SK-N-SH (cell line): ENCODE measurements at regions not wholly inside any gene's neighbourhood (a gene's known extent, or its start where the extent isn't known, plus 50 kb on each side); places are given as distances from the start of the nearest gene placed in this dataset.

Source experiments
- CTCF ChIA-PET: fragments of 300-600, 350-600 bp; formaldehyde crosslinking; extraction: SDS; loops from one replicate; lab custom pipeline; 2021; lab: Yijun Ruan, JAX
- POLR2A ChIA-PET: fragments of 350-600 bp; sonication (Branson Sonifier 250); formaldehyde crosslinking; extraction: SDS; loops from one replicate; lab custom pipeline; 2020; ENCODE audit warnings: antibody characterized with exemption, inconsistent platforms; lab: Yijun Ruan, JAX
- DNase-seq: peaks from one replicate; pipeline ENCODE4 v3.0.0; 2012
- H2AFZ ChIP-seq: fragments of 200-600 bp; sonication (generic); 2 replicates; pipeline ENCODE4 v1.8.1; 2016; ENCODE audit warnings: antibody characterized with exemption, mild to moderate bottlenecking, low read depth
- H3F3A ChIP-seq: fragments of 200-600 bp; sonication (generic); replicated peaks from 2 replicates; pipeline ENCODE3; 2016; ENCODE audit warnings: antibody characterized with exemption, mild to moderate bottlenecking; ENCODE audit not compliant: insufficient read depth
- H3K27ac ChIP-seq, 2 experiments: fragments of 200-500 bp in 1 of 2; fragments of 200-600 bp in 1 of 2; sonication (Bioruptor generic) in 1 of 2; sonication (generic), shearing (Covaris generic) in 1 of 2; 2 replicates each; pipeline versions ENCODE4 v1.5.1 to v1.6.1; 2014 to 2016; ENCODE audit warnings: low read depth in 2 of 2, inconsistent platforms in 1 of 2, low read length in 1 of 2, mild to moderate bottlenecking in 1 of 2, mixed read lengths in 1 of 2
- H3K27me3 ChIP-seq: fragments of 200-600 bp; sonication (generic), shearing (Covaris generic); 2 replicates; pipeline ENCODE4 v1.6.1; 2016; ENCODE audit warnings: mixed run types; ENCODE audit not compliant: insufficient read depth
- H3K36me3 ChIP-seq, 2 experiments: fragments of 200-500 bp in 1 of 2; fragments of 200-600 bp in 1 of 2; sonication (Bioruptor generic) in 1 of 2; sonication (generic) in 1 of 2; replicated peaks in 1 of 2; 2 replicates each; pipeline versions ENCODE3 to v1.5.1; 2014 to 2016; ENCODE audit warnings: low read length in 1 of 2, mild to moderate bottlenecking in 1 of 2; ENCODE audit not compliant: insufficient read depth in 2 of 2, control insufficient read depth in 1 of 2
- H3K4me1 ChIP-seq, 2 experiments: fragments of 200-500 bp in 1 of 2; fragments of 200-600 bp in 1 of 2; sonication (Bioruptor generic) in 1 of 2; sonication (generic), shearing (Covaris generic) in 1 of 2; 2 replicates each; pipeline versions ENCODE4 v1.5.1 to v1.6.1; 2014 to 2016; ENCODE audit warnings: low read depth in 1 of 2, low read length in 1 of 2, mixed run types in 1 of 2; ENCODE audit not compliant: insufficient read depth in 2 of 2, control insufficient read depth in 1 of 2
- H3K4me2 ChIP-seq: fragments of 200-600 bp; sonication (generic), shearing (Covaris generic); 2 replicates; pipeline ENCODE4 v1.6.1; 2017; ENCODE audit warnings: mixed run types
- H3K4me3 ChIP-seq, 2 experiments: fragments of 200-500 bp in 1 of 2; fragments of 200-600 bp in 1 of 2; sonication (Bioruptor generic) in 1 of 2; sonication (generic), shearing (Covaris generic) in 1 of 2; 2 replicates each; pipeline versions ENCODE4 v1.5.1 to v1.8.1; 2014 to 2016; ENCODE audit warnings: low read depth in 2 of 2, inconsistent platforms in 1 of 2, low read length in 1 of 2, mild to moderate bottlenecking in 1 of 2, mixed read lengths in 1 of 2, moderate library complexity in 1 of 2
- H3K79me2 ChIP-seq: fragments of 200-600 bp; sonication (generic); 2 replicates; pipeline ENCODE4 v1.8.1; 2017; ENCODE audit warnings: mild to moderate bottlenecking; ENCODE audit not compliant: insufficient read depth
- H3K9ac ChIP-seq: fragments of 200-600 bp; sonication (generic); 2 replicates; pipeline ENCODE4 v1.6.1; 2017; ENCODE audit warnings: mixed run types
- H3K9me2 ChIP-seq: fragments of 200-600 bp; sonication (generic); 2 replicates; pipeline ENCODE4 v1.6.1; 2017; ENCODE audit warnings: mixed run types
- H3K9me3 ChIP-seq: fragments of 200-600 bp; sonication (generic); 2 replicates; pipeline ENCODE4 v1.6.1; 2017; ENCODE audit warnings: mixed run types, mild to moderate bottlenecking, moderate library complexity
- H4K20me1 ChIP-seq: fragments of 200-600 bp; sonication (generic); 2 replicates; pipeline ENCODE4 v1.6.1; 2017; ENCODE audit warnings: mild to moderate bottlenecking, mixed run types; ENCODE audit not compliant: insufficient read depth
- CHD2 ChIP-seq: fragments of 150-350 bp; IDR thresholded peaks from 2 replicates; pipeline ENCODE4 v1.6.1; 2018; ENCODE audit warnings: low read length; ENCODE audit not compliant: partially characterized antibody
- EP300 ChIP-seq, 2 experiments: IDR thresholded peaks; 2 replicates each; pipeline versions ENCODE4 v1.4.0 to v1.6.1; 2012; ENCODE audit warnings: borderline replicate concordance in 1 of 2, low read depth in 1 of 2, low read length in 1 of 2
- EZH2phosphoT487 ChIP-seq: fragments of 200-600 bp; sonication (generic); IDR thresholded peaks from 2 replicates; pipeline ENCODE4 v1.6.1; 2017; ENCODE audit warnings: low read depth, mixed run types, mild to moderate bottlenecking, antibody characterized with exemption, moderate library complexity, borderline replicate concordance
- FOSL2 ChIP-seq: IDR thresholded peaks from 2 replicates; pipeline ENCODE4 v1.4.0; 2012; ENCODE audit warnings: low read depth, mild to moderate bottlenecking, moderate library complexity, borderline replicate concordance
- FOXJ3 ChIP-seq: sonication (generic); formaldehyde crosslinking; IDR thresholded peaks from 2 replicates; pipeline ENCODE4 v1.5.1; 2020; ENCODE audit warnings: mild to moderate bottlenecking, missing genetic modification reagents
- FOXM1 ChIP-seq: IDR thresholded peaks from 2 replicates; pipeline ENCODE4 v1.4.0; 2012; ENCODE audit warnings: low read depth, mild to moderate bottlenecking
- GABPA ChIP-seq: IDR thresholded peaks from 2 replicates; pipeline ENCODE4 v1.4.0; 2012; ENCODE audit warnings: low read depth, mild to moderate bottlenecking
- GATA2 ChIP-seq: sonication (generic); formaldehyde crosslinking; IDR thresholded peaks from 2 replicates; pipeline ENCODE4 v1.5.0; 2020; ENCODE audit warnings: mild to moderate bottlenecking, missing genetic modification reagents
- MEF2A ChIP-seq: IDR thresholded peaks from 2 replicates; pipeline ENCODE4 v1.4.0; 2012; ENCODE audit warnings: low read depth, borderline replicate concordance
- MXI1 ChIP-seq: IDR thresholded peaks from 2 replicates; pipeline ENCODE4 v1.6.1; 2012; ENCODE audit warnings: mild to moderate bottlenecking, low read depth, low read length, improper control_type of control experiment
- NFIC ChIP-seq: IDR thresholded peaks from 2 replicates; pipeline ENCODE4 v1.4.0; 2012; ENCODE audit warnings: borderline replicate concordance
- NRF1 ChIP-seq: IDR thresholded peaks from 2 replicates; pipeline ENCODE4 v1.6.1; 2012; ENCODE audit warnings: low read depth, mild to moderate bottlenecking, low read length
- POLR2AphosphoS5 ChIP-seq: IDR thresholded peaks from 2 replicates; pipeline ENCODE4 v1.6.1; 2012; ENCODE audit warnings: low read depth, low read length
- RFX5 ChIP-seq: IDR thresholded peaks from 2 replicates; pipeline ENCODE4 v1.6.1; 2012; ENCODE audit warnings: mild to moderate bottlenecking, improper control_type of control experiment, low read length
- RXRA ChIP-seq: IDR thresholded peaks from 2 replicates; pipeline ENCODE4 v1.4.0; 2012; ENCODE audit warnings: low read depth, mild to moderate bottlenecking, borderline replicate concordance
- SIN3A ChIP-seq: IDR thresholded peaks from 2 replicates; pipeline ENCODE4 v1.6.1; 2012; ENCODE audit warnings: low read depth, mild to moderate bottlenecking, low read length, moderate library complexity, borderline replicate concordance
- TCF12 ChIP-seq: IDR thresholded peaks from 2 replicates; pipeline ENCODE4 v1.4.0; 2012
- YY1 ChIP-seq: IDR thresholded peaks from 2 replicates; pipeline ENCODE4 v1.4.0; 2012; ENCODE audit warnings: low read depth, mild to moderate bottlenecking
- WGBS: methylation state at CpG from one replicate; pipeline ENCODE4 v1.1.6; 2017; ENCODE audit warnings: low lambda C conversion rate; 5-methylcytosine and 5-hydroxymethylcytosine counted together
- TF ChIP-seq, protein P1 (sequence below): fragments of 200-600 bp; sonication (generic); IDR thresholded peaks from 2 replicates; pipeline ENCODE4 v1.6.1; 2017; ENCODE audit warnings: antibody characterized with exemption, mild to moderate bottlenecking, moderate library complexity
- TF ChIP-seq, protein P2 (sequence below): fragments of 150-350 bp; IDR thresholded peaks from 2 replicates; pipeline ENCODE4 v1.6.1; 2016; ENCODE audit warnings: mild to moderate bottlenecking, low read depth, low read length
- TF ChIP-seq, protein P3 (sequence below): fragments of 150-350 bp; IDR thresholded peaks from 2 replicates; pipeline ENCODE4 v1.6.1; 2017; ENCODE audit warnings: antibody characterized with exemption, low read length, low read depth, borderline replicate concordance
- TF ChIP-seq, protein P4 (sequence below): IDR thresholded peaks from 2 replicates; pipeline ENCODE4 v1.4.0; 2012; ENCODE audit warnings: low read depth, borderline replicate concordance
- TF ChIP-seq, protein P5 (sequence below): IDR thresholded peaks from 2 replicates; pipeline ENCODE4 v1.4.0; 2012; ENCODE audit warnings: low read depth

DNA sequence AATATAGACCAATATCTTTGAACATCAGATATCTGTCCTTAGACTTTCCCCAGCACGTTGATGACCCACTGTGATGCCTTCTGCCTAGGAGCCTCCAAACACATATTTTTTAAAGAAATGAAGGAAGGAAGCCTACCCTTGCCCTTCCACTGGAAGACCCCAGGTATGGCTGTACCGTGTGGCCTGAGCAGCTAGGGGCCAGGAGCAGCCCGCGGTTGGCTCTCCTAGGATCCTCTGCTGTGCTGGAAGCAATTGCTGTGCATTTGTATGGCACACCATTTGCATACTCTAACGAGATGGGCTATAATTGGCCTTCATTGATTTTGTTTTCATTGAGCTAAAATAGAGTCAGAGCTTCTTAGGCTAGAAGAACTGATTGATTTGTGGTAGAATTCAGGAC, 128.8 kb downstream of the GPAT3 start:
- H3K9me3 ChIP-seq = no peaks in the 10 kb centered on the region
- TF ChIP-seq RXRA (no peak), EP300 (IDR thresholded peaks at IDR 0.05; ENCODE audit: borderline replicate concordance in 1 of 2, low read depth in 1 of 2, low read length in 1 of 2) (no peak), NRF1 (no peak), YY1 (no peak), GABPA (no peak), EZH2phosphoT487 (no peak), MXI1 (no peak), TCF12 (no peak), SIN3A (no peak), RFX5 (no peak)
- TF ChIP-seq, protein P1, sequence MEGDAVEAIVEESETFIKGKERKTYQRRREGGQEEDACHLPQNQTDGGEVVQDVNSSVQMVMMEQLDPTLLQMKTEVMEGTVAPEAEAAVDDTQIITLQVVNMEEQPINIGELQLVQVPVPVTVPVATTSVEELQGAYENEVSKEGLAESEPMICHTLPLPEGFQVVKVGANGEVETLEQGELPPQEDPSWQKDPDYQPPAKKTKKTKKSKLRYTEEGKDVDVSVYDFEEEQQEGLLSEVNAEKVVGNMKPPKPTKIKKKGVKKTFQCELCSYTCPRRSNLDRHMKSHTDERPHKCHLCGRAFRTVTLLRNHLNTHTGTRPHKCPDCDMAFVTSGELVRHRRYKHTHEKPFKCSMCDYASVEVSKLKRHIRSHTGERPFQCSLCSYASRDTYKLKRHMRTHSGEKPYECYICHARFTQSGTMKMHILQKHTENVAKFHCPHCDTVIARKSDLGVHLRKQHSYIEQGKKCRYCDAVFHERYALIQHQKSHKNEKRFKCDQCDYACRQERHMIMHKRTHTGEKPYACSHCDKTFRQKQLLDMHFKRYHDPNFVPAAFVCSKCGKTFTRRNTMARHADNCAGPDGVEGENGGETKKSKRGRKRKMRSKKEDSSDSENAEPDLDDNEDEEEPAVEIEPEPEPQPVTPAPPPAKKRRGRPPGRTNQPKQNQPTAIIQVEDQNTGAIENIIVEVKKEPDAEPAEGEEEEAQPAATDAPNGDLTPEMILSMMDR = no peak
- TF ChIP-seq, protein P2, sequence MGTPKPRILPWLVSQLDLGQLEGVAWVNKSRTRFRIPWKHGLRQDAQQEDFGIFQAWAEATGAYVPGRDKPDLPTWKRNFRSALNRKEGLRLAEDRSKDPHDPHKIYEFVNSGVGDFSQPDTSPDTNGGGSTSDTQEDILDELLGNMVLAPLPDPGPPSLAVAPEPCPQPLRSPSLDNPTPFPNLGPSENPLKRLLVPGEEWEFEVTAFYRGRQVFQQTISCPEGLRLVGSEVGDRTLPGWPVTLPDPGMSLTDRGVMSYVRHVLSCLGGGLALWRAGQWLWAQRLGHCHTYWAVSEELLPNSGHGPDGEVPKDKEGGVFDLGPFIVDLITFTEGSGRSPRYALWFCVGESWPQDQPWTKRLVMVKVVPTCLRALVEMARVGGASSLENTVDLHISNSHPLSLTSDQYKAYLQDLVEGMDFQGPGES = no peak
- H3K9ac ChIP-seq = no peak overlapping the region
- 40% methylated on average over 5 of the region's 5 CpGs for WGBS
- no peaks in the 10 kb centered on the region for H4K20me1 ChIP-seq
- CTCF ChIA-PET = interaction anchor here (0.9 kb wide), 2 partner anchors 18 to 20 kb away, joined by 3 to 5 read pairs; no protein-coding TSS in a partner anchor
- H3K27ac ChIP-seq = no peak overlapping the region
- peaks cover 11% of the 10 kb centered on the region; the same call in 1 of the 2 replicates for H3K27me3 ChIP-seq
- no peaks in the 10 kb centered on the region for H3K79me2 ChIP-seq
- H3F3A ChIP-seq = no peaks in the 10 kb centered on the region
- no peaks in the 10 kb centered on the region for H3K36me3 ChIP-seq
- H3K4me1 ChIP-seq = no peaks in the 10 kb centered on the region
- no peaks in the 10 kb centered on the region for H3K9me2 ChIP-seq
- no peak overlapping the region for H3K4me2 ChIP-seq
- POLR2A ChIA-PET = no interaction called here
- no peak for DNase-seq
- H3K4me3 ChIP-seq = no peak overlapping the region
- no peak overlapping the region for H2AFZ ChIP-seq

DNA sequence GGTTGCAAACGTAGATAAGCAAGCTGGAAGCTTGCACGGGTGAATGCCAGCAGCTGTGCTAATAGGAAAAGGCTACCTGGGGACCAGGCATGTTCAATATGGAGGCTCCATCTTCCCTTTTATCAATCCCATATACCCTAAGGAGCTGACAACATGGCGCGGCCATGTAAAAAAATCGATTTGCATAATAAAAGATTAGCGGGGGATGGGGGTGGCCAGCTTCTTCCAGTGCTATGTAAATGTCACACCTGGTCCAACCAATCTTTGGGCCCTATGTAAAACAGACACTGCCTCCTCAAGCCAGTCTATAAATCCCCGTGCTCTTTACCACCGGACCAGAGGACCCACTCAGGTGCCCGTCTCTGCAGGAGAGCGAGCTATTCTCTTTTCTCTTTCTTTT, 128.2 kb downstream of the GPAT3 start:
- CTCF ChIA-PET = interaction anchor here (1.7 kb wide), 1 partner anchor 19 kb away, joined by 10 read pairs; no protein-coding TSS in a partner anchor
- peaks cover 11% of the 10 kb centered on the region; the same call in 1 of the 2 replicates for H3K27me3 ChIP-seq
- DNase-seq = no peak
- H3K4me2 ChIP-seq = no peak overlapping the region
- no peak overlapping the region for H3K27ac ChIP-seq
- H4K20me1 ChIP-seq = no peaks in the 10 kb centered on the region
- no peaks in the 10 kb centered on the region for H3K9me3 ChIP-seq
- no peaks in the 10 kb centered on the region for H3K36me3 ChIP-seq
- no peak overlapping the region for H3K4me3 ChIP-seq
- 23% methylated on average over 10 of the region's 10 CpGs for WGBS
- H3F3A ChIP-seq = no peaks in the 10 kb centered on the region
- H3K79me2 ChIP-seq = no peaks in the 10 kb centered on the region
- H2AFZ ChIP-seq = no peak overlapping the region
- no peaks in the 10 kb centered on the region for H3K9me2 ChIP-seq
- no peaks in the 10 kb centered on the region for H3K4me1 ChIP-seq
- H3K9ac ChIP-seq = no peak overlapping the region
- POLR2A ChIA-PET = no interaction called here
- TF ChIP-seq SIN3A (no peak), RFX5 (no peak), FOSL2 (no peak), FOXJ3 (no peak), MEF2A (no peak), MXI1 (no peak), FOXM1 (no peak), GATA2 (CRISPR knock-in tag) (no peak), POLR2AphosphoS5 (no peak), TCF12 (no peak), RXRA (no peak), NFIC (no peak), CHD2 (no peak), YY1 (no peak), EZH2phosphoT487 (no peak)
- TF ChIP-seq, protein P3, sequence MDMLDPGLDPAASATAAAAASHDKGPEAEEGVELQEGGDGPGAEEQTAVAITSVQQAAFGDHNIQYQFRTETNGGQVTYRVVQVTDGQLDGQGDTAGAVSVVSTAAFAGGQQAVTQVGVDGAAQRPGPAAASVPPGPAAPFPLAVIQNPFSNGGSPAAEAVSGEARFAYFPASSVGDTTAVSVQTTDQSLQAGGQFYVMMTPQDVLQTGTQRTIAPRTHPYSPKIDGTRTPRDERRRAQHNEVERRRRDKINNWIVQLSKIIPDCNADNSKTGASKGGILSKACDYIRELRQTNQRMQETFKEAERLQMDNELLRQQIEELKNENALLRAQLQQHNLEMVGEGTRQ = no peak
- TF ChIP-seq, protein P4, sequence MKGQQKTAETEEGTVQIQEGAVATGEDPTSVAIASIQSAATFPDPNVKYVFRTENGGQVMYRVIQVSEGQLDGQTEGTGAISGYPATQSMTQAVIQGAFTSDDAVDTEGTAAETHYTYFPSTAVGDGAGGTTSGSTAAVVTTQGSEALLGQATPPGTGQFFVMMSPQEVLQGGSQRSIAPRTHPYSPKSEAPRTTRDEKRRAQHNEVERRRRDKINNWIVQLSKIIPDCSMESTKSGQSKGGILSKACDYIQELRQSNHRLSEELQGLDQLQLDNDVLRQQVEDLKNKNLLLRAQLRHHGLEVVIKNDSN = no peak
- TF ChIP-seq, protein P5, sequence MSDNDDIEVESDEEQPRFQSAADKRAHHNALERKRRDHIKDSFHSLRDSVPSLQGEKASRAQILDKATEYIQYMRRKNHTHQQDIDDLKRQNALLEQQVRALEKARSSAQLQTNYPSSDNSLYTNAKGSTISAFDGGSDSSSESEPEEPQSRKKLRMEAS = no peak
- TF ChIP-seq, all 33 proteins: peak for 0
